HG03558 (cell line): ENCODE measurements at regions not wholly inside any gene's neighbourhood (a gene's known extent, or its start where the extent isn't known, plus 50 kb on each side); places are given as distances from the start of the nearest gene placed in this dataset.
"Not testable (repeated sequence)": the region's sequence is repeated elsewhere in the genome, so short reads cannot be mapped to it uniquely, and the experiment has no call there.

Experiments
- ATAC-seq: cut with Tn5 transposase; IDR thresholded peaks from one replicate; pipeline ENCODE4 v1.9.1; 2021; ENCODE audit warnings: moderate number of reproducible peaks; ENCODE audit not compliant: unreplicated experiment; ENCODE audit errors: extremely low read depth

DNA sequence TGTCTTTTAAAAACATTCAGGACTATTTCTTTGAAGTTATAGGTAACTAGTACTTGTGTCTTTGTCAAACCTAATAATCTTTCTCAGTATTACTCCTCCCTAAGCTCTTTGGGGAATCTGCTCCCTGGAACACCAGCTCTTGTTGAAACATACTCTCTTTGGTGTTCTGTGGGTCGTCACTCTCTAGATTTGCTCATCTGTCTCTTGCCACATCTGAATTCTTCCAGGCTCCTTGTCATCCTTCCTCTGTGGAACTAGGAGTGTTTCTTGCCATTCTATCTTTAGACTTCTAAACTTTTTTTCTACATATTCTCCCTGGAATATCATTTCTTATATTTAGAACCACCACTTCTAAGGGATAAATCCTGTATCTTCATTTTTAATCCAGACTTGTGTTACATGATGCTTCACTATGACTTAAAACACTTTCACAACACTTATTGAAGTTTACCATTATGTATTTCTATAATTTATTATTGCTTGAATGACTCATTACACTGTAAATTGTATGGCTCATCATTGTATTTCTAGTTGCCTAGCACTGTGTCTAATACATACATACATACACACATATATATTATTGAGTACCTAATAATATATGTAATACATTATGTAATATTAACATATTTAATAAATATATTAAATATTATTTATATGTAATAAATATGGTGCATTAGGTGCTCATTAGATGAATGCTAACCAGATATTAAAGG is 186.1 kb downstream of the TMA16 start:
- no peak for ATAC-seq

DNA sequence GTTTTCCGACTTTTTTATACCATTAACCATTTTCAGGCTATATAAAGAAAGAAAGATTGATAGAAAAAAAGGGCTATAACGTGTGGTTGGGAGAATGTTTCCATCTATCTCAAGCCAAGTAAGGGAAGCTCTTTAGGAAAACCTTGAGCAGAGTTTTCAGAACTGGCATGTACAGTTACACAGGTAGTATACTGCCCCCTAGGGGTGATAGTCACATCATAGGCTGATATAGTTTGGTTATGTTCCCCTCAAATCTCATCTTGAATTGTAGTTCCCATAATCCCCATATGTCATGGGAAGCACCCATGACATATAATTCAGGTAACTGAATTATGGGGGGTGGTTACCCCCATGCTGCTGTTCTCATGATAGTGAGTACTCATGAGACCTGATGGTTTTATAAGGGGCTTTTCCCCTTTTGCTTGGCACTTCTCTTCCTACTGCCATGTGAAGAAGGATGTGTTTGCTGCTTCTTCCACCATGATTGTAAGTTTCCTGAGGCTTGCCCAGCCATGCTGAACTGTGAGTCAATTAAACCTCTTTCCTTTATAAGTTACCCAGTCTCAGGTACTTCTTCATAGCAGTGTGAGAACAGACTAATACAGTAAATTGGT is 186.8 kb downstream of the TMA16 start:
- ATAC-seq: peak; percentile 72

DNA sequence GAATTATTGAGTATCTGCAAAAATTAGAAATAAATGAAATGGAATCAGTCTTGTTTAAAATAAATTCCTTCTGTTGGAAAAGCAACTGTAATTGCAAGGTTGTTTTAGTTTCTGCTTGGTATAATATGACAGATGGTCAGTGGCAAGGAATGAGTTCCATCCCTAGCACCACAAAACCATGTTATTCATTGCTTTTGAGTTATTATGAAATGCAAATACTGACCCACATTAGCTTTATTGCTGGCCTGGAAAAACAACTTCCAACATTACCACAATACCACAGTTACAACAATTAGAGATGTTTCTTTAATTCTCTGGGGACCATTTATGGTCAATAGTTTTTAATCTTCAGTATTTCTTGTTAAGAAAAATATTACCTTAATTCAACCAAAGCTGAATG is 194.4 kb downstream of the TMA16 start:
- no peak for ATAC-seq

DNA sequence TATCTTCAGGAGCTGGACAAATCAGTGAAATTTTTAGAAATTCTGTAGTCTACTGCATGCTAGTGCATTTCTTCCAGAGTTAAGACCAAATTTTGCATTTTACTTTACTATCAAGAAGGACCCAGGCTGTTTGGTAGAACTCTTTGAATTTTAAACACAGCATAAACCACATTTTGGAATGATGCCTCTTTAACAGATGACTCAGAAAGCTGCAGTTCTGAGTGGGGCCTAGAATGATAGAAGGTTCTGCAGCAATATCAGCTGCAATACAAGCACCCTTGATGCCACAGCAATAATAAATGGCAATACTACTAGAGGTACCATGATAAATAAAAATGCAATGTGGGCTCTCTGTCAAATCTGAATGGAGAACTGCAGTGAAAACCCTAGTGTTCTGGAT is 198.7 kb downstream of the TMA16 start:
- no peak for ATAC-seq

DNA sequence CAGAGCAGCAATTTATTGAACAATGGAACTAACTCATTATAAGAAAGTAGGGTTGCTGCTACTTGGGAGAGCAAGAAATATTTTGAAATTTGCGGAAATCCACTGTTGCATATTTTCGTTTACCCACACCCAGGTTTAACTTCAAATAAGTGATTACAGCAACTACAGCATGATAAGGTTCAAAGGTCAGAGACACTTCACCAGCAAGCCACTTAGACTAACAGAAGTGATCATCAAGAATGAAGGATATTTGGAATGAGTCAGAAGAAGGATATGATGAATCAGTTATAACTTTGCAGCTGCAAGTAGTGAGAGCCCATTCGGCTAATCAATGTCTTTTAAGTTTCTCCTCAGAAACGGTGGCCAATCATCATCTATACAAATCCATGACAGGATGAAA is 199.3 kb downstream of the TMA16 start:
- no peak for ATAC-seq

DNA sequence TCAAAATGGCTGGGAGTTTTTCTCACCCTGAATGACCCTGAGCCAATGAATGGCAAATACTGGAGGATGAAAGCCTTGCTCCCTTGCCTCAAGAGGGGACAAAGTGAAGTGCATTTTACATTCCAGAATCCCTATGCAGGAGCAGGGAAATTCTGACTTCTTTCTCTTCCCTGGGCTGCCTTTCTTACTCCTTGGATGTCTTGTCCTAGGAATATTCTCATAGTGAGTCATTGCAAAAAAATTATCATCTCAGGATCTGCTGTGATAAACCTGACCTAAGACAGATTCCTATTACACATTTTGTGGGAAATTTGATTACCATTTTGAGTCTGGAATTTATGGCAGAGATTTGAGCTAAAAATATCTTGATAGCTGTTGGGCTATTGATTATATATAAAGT is 199.9 kb downstream of the TMA16 start:
- no peak for ATAC-seq

DNA sequence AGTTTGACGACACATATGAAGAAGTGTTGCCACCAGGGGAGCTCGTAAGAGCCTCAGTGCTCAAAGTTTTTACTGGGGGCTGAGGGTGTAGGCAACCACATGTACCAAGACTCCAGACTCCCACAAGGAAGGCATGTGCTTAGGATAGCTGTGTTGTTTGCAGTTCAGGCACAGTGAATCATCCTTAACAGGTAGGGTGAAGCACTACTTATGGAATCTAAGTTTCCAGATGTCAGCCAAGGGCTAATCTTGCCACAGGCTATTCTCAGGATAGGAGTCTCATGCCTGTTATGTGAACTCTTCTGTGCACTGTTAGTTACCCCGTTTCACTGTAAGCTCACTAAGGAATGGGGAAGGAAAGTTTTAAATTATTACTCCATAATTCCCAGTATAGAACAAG is 202.6 kb downstream of the TMA16 start:
- ATAC-seq: no peak

DNA sequence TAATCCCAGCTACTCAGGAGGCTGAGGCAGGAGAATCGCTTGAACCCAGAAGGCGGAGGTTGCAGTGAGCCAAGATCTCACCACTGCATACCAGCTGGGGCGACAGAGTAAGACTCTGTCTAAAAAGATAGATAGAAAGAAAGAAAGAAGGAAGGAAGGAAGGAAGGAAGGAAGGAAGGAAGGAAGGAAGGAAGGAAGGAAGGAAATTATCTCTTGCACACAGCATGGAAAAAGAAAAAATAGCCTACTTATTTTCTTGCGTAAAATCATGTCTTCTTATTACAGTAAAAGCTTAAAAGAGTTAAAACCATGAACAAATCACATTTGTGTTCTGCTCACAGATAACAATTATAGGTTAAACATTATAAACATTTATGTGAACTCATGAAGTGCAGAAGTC is 205.9 kb downstream of the TMA16 start:
- ATAC-seq: not testable (repeated sequence)

DNA sequence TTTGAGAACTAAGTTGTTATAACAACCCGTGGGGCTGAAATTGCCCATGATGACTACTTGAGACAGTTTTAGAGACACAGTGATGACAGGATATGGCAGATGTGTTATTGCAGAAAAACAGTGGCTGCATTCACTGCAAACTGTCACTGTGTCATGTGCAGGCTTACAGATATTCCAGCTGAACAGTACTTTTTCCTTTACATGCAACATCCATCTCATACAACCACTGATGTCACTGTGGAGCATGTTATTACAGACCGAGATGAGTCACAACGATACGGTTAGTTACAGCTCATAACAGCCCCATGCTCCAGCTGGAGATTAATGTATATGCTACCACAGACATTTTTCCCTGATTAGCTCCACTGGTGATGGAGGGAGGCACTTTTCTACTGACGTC is 207.4 kb downstream of the TMA16 start:
- peak; percentile 95 for ATAC-seq

DNA sequence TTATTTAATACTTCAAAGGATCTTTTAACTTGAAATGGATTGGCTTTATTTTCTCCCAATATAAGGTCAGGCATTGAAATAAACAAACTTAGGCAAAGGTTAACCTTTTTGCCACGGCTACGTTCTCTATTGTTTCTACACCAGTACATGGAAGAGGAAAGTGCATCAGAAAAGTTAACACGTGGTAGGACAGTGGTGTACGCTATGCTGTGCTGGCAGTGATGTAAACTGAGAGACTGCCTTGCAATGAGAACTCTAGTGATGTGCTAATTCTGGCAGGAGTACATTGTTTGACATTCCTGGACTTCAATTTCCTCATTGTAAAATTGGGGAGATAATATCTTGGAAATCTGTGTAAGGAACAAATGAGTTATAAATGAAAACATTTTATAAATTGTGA is 208.2 kb downstream of the TMA16 start:
- ATAC-seq: no peak

DNA sequence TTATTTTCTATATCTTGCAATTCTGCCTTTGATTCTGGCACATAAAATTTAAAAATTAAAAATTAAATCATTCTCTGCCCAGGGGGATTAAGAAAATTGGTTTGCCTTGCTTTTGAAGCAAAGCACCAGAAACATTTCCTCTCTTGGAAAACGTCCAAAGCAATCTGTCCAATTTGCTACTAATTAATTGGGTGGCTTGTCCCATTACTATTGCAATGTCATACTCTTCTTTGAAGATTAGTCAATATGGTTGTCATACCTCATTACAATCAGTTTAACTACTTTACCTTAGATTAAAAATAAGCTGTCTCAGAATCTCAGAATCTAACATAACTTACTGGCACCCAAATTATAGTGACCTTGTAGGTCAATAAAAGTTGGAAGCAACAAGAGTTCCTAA is 208.8 kb downstream of the TMA16 start:
- ATAC-seq: no peak

DNA sequence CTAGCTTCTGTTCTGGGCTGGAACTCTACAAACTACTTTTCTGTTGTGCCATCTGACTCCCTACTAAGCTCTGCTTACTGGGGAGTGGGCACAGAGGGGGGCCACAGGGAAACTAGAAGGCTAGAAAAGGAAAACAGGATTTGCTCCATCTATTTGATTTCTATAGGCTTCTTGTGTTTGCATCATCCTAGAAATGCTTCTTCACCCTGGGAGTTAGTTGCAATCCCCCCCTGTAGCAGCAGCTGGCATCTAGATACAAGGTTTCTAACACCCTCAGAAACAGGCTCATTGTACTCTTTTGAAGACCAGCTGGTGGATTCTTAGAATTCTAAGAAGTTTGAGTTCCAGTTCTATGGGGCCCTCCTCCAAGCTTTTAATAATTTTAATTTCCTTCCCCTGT is 213.4 kb downstream of the TMA16 start:
- ATAC-seq: no peak

DNA sequence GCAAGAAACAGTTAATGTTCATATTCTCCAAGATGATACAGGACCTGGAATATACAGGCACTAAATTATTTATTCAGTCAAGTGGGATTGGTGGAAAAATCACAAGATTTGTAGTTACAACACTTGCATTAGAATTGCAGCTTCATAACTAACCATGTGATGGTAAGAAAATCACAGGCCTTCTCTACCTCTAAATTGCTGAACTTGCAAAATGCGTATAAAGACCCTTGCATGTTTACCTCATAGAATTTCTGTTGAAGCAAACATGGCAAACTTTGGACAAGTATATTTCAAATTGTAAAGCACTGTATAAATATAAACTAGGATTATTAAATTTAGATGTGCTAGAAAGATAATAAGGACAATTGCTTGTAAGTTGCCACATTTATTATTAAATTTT is 215.1 kb downstream of the TMA16 start:
- ATAC-seq: no peak

DNA sequence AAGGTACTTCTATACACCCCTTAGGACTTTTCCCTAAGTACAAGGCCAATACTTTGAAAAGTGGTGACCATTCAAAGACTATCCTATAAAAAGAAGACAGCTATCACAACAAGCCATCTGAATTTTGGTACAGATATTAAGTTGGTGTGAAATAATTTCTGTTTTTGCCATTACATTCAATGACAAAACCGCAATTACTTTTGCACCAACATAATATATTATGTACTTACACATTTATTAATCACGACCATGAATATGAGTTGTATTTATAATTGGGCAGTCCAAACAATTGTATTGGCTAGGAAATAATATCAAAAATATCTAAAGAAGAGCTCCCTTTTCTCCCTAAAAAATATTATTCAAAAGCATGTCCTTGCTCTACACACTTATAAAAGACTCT is 215.7 kb downstream of the TMA16 start:
- ATAC-seq: no peak

DNA sequence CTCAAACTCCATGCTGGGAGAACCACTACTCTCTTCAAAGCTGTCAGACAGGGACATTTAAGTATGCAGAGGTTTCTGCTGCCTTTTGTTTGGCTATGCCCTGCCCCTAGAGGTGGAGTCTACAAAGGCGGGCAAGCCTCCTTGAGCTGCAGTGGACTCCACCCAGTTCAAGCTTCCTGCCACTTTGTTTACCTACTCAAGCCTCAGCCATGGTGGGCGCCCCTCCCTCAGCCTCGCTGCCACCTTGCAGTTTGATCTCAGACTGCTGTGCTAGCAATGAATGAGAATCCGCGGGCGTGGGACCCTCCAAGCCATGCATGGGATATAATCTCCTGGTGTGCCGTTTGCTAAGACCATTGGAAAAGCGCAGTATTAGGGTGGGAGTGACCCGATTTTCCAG is 230.0 kb downstream of the TMA16 start:
- ATAC-seq: not testable (repeated sequence)

DNA sequence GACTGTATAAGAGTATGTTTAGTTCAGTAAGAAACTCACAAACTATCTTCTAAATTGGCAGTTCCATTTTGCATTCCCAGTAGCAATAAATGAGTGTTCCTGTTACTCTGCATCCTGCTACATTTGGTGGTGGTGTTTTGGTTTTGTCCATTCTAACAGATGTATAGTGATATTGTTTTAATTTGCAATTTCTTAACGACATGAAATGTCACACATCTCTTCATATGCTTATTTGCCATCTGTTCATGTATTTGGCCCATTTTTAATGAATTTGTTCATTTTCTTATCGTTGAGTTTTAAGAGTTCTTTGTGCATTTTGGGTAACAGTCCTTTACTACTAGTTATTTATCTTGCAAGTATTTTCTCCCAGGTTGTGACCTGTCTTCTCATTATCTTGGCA is 232.2 kb downstream of the TMA16 start:
- no peak for ATAC-seq

DNA sequence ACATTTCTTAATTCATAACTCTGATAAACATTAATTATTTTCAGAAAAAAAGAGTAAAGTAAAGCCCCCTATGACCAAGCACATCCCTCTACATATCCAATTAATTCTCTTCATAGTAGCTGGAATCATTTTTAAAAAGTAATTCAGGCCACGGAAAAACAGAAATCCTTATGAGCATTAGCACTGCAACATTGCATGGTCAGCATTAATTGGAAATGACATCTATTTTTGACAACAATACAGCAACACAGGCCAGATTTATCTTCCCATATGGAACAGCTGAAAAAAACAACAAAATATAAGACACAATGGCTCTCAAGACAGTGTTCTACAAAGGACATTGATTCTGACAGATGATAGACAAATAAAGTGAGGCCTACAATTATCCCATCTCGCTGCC is 236.6 kb downstream of the TMA16 start:
- no peak for ATAC-seq

DNA sequence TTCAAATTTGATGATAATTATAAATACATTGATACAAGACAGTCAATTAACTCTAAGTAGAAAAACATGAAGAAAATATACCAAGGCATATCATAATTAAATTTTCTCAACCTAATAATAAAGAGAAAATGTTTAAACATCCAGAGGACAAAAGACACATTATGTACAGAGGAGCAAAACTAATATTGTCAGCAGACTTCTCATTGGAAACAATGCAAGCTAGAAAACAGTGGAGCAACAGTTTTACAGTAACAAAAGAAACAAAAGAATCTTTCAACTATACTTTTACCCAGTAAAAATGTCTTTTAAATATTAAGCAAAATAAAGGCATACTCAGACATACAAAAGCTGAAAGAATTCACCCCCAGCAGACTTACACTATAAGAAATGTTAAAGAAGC is 238.0 kb downstream of the TMA16 start:
- no peak for ATAC-seq

DNA sequence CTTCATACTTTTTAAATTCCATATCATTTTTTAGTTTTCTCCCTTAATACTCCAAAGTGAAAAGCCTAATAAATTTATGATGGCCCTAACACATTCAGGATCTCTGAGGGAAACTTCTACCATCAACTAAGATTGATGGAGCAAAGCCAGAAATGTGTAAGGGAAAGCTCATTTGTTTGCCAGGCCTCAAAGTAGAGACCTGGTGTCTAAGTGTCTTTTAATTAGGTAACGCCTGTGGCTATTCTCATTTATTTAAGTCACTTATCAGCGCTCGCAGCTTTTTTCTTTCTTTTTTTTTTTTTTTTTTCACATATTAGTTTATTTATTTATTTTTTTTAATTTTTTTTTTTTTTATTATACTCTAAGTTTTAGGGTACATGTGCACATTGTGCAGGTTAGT is 242.4 kb downstream of the TMA16 start:
- ATAC-seq: no peak

DNA sequence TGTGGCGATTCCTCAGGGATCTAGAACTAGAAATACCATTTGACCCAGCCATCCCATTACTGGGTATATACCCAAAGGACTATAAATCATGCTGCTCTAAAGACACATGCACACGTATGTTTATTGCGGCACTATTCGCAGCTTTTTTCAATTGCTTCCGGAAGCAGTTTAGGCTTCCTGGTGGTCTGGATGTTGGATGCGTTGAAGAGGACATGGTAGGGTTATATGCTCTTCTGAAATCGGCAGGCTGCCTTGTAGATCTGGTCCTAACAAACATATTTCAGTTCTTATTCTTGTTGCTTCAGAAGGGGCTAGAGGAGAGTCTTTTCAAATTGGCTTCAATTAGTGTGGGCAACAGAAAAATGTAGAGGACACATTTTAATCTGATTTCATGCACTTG is 243.4 kb downstream of the TMA16 start:
- not testable (repeated sequence) for ATAC-seq

DNA sequence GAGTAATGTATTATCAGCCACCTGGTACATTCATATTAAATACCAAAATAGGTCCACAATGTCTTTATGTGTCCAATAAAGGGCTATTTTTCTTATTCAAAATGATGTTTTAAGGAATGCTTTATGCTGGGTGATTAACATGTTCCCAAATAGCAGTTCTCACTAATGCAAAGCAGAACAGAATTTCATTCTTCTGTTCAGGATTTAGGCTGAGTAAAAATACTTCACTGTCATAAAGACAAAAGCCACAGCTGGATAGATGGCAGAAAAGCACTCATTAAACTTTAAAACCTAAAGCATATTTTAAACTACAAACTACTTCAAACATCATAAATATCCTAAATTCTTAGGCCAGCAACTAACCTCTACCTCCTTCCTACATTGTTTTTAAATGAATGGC is 244.0 kb downstream of the TMA16 start:
- ATAC-seq: no peak

DNA sequence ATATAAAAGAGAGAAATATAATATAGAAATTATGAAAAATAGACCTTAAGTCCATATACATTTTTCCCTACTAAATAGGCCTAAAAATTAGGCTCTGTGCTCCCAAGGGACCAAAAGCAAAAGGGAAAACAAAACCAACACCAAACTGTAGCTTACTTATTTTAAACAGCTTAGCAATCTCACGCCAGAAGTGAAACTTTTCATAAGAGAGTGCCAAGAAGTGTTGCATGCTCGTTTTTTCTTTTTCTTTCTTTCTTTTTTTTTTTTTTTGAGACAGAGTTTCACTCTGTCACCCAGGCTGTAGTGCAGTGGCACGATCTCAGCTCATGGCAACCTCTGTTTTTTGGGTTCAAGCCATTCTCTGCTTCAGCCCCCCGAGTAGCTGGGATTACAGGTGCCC is 250.4 kb downstream of the TMA16 start:
- peak; percentile 93 for ATAC-seq
